ENCODE measurements at regions not wholly inside any gene's neighbourhood (a gene's known extent, or its start where the extent isn't known, plus 50 kb on each side); places are given as distances from the start of the nearest gene placed in this dataset.

- no peak overlapping the region for H3K4me3 ChIP-seq (ENCODE audit: low read depth, low read length)
- no peaks in the 10 kb centered on the region for H3K36me3 ChIP-seq (ENCODE audit: control insufficient read depth, insufficient read depth, low read length)
- H3K27ac ChIP-seq (ENCODE audit: low read depth, low read length), result no peak overlapping the region
- no peak overlapping the region for H3K9ac ChIP-seq (ENCODE audit: low read depth, low read length)
- no peaks in the 10 kb centered on the region for H3K27me3 ChIP-seq (ENCODE audit: control insufficient read depth, insufficient read depth, low read length)
- H3K9me3 ChIP-seq (ENCODE audit: control insufficient read depth, insufficient read depth, low read length), result no peaks in the 10 kb centered on the region
- no peaks in the 10 kb centered on the region for H3K4me1 ChIP-seq (ENCODE audit: control insufficient read depth, insufficient read depth, low read length)
Measured at GRCh38 chr1:218817691-218818465, 355.8 kb upstream of the LYPLAL1 start.

- Histone ChIP-seq H3K27ac (ENCODE audit: low read depth, low read length) (no peak overlapping the region), H3K36me3 (ENCODE audit: control insufficient read depth, insufficient read depth, low read length) (no peaks in the 10 kb centered on the region)
Measured at GRCh38 chr1:218823291-218823900, 350.3 kb upstream of the LYPLAL1 start.

GRCh38 chr1:218827486-218827885 is 346.2 kb upstream of the LYPLAL1 start:
- H3K27me3 ChIP-seq (ENCODE audit: control insufficient read depth, insufficient read depth, low read length), result no peaks in the 10 kb centered on the region
- H3K9me3 ChIP-seq (ENCODE audit: control insufficient read depth, insufficient read depth, low read length), result no peaks in the 10 kb centered on the region
- no peaks in the 10 kb centered on the region for H3K4me1 ChIP-seq (ENCODE audit: control insufficient read depth, insufficient read depth, low read length)
- no peaks in the 10 kb centered on the region for H3K36me3 ChIP-seq (ENCODE audit: control insufficient read depth, insufficient read depth, low read length)
- no peak overlapping the region for H3K27ac ChIP-seq (ENCODE audit: low read depth, low read length)
- no peak overlapping the region for H3K4me3 ChIP-seq (ENCODE audit: low read depth, low read length)
- no peak overlapping the region for H3K9ac ChIP-seq (ENCODE audit: low read depth, low read length)

More at GRCh38 chr1:218823291-218823900, 350.3 kb upstream of the LYPLAL1 start:
- Histone ChIP-seq H3K9me3 (ENCODE audit: control insufficient read depth, insufficient read depth, low read length) (no peaks in the 10 kb centered on the region), H3K27me3 (ENCODE audit: control insufficient read depth, insufficient read depth, low read length) (no peaks in the 10 kb centered on the region), H3K4me1 (ENCODE audit: control insufficient read depth, insufficient read depth, low read length) (no peaks in the 10 kb centered on the region), H3K9ac (ENCODE audit: low read depth, low read length) (no peak overlapping the region), H3K4me3 (ENCODE audit: low read depth, low read length) (no peak overlapping the region)

- no peaks in the 10 kb centered on the region for H3K36me3 ChIP-seq (ENCODE audit: control insufficient read depth, insufficient read depth, low read length)
Measured at GRCh38 chr1:218828125-218828650, 345.5 kb upstream of the LYPLAL1 start.

GRCh38 chr1:218829097-218829496 is 344.6 kb upstream of the LYPLAL1 start:
- no peaks in the 10 kb centered on the region for H3K9me3 ChIP-seq (ENCODE audit: control insufficient read depth, insufficient read depth, low read length)
- H3K4me1 ChIP-seq (ENCODE audit: control insufficient read depth, insufficient read depth, low read length), result no peaks in the 10 kb centered on the region
- H3K9ac ChIP-seq (ENCODE audit: low read depth, low read length), result no peak overlapping the region
- no peak overlapping the region for H3K4me3 ChIP-seq (ENCODE audit: low read depth, low read length)
- H3K27me3 ChIP-seq (ENCODE audit: control insufficient read depth, insufficient read depth, low read length), result no peaks in the 10 kb centered on the region
- no peak overlapping the region for H3K27ac ChIP-seq (ENCODE audit: low read depth, low read length)
- no peaks in the 10 kb centered on the region for H3K36me3 ChIP-seq (ENCODE audit: control insufficient read depth, insufficient read depth, low read length)

More at GRCh38 chr1:218828125-218828650, 345.5 kb upstream of the LYPLAL1 start:
- no peaks in the 10 kb centered on the region for H3K9me3 ChIP-seq (ENCODE audit: control insufficient read depth, insufficient read depth, low read length)
- H3K27me3 ChIP-seq (ENCODE audit: control insufficient read depth, insufficient read depth, low read length), result no peaks in the 10 kb centered on the region
- no peak overlapping the region for H3K4me3 ChIP-seq (ENCODE audit: low read depth, low read length)
- H3K4me1 ChIP-seq (ENCODE audit: control insufficient read depth, insufficient read depth, low read length), result no peaks in the 10 kb centered on the region
- no peak overlapping the region for H3K9ac ChIP-seq (ENCODE audit: low read depth, low read length)
- H3K27ac ChIP-seq (ENCODE audit: low read depth, low read length), result no peak overlapping the region

- no peaks in the 10 kb centered on the region for H3K9me3 ChIP-seq (ENCODE audit: control insufficient read depth, insufficient read depth, low read length)
- no peaks in the 10 kb centered on the region for H3K27me3 ChIP-seq (ENCODE audit: control insufficient read depth, insufficient read depth, low read length)
- no peak overlapping the region for H3K27ac ChIP-seq (ENCODE audit: low read depth, low read length)
- no peaks in the 10 kb centered on the region for H3K4me1 ChIP-seq (ENCODE audit: control insufficient read depth, insufficient read depth, low read length)
- H3K36me3 ChIP-seq (ENCODE audit: control insufficient read depth, insufficient read depth, low read length), result no peaks in the 10 kb centered on the region
- H3K9ac ChIP-seq (ENCODE audit: low read depth, low read length), result no peak overlapping the region
- H3K4me3 ChIP-seq (ENCODE audit: low read depth, low read length), result no peak overlapping the region
Measured at GRCh38 chr1:218835609-218836008, 338.1 kb upstream of the LYPLAL1 start.

GRCh38 chr1:218836264-218836663 is 337.4 kb upstream of the LYPLAL1 start:
- H3K9ac ChIP-seq (ENCODE audit: low read depth, low read length), result no peak overlapping the region
- H3K9me3 ChIP-seq (ENCODE audit: control insufficient read depth, insufficient read depth, low read length), result no peaks in the 10 kb centered on the region
- H3K27ac ChIP-seq (ENCODE audit: low read depth, low read length), result no peak overlapping the region
- H3K27me3 ChIP-seq (ENCODE audit: control insufficient read depth, insufficient read depth, low read length), result no peaks in the 10 kb centered on the region
- no peaks in the 10 kb centered on the region for H3K4me1 ChIP-seq (ENCODE audit: control insufficient read depth, insufficient read depth, low read length)
- no peaks in the 10 kb centered on the region for H3K36me3 ChIP-seq (ENCODE audit: control insufficient read depth, insufficient read depth, low read length)
- H3K4me3 ChIP-seq (ENCODE audit: low read depth, low read length), result no peak overlapping the region

- H3K9ac ChIP-seq (ENCODE audit: low read depth, low read length), result no peak overlapping the region
- no peaks in the 10 kb centered on the region for H3K4me1 ChIP-seq (ENCODE audit: control insufficient read depth, insufficient read depth, low read length)
- no peak overlapping the region for H3K4me3 ChIP-seq (ENCODE audit: low read depth, low read length)
- no peaks in the 10 kb centered on the region for H3K36me3 ChIP-seq (ENCODE audit: control insufficient read depth, insufficient read depth, low read length)
- H3K9me3 ChIP-seq (ENCODE audit: control insufficient read depth, insufficient read depth, low read length), result no peaks in the 10 kb centered on the region
- H3K27ac ChIP-seq (ENCODE audit: low read depth, low read length), result no peak overlapping the region
- no peaks in the 10 kb centered on the region for H3K27me3 ChIP-seq (ENCODE audit: control insufficient read depth, insufficient read depth, low read length)
Measured at GRCh38 chr1:218837051-218837450, 336.6 kb upstream of the LYPLAL1 start.

GRCh38 chr1:218845589-218845988 is 328.1 kb upstream of the LYPLAL1 start:
- Histone ChIP-seq H3K27me3 (ENCODE audit: control insufficient read depth, insufficient read depth, low read length) (no peaks in the 10 kb centered on the region), H3K27ac (ENCODE audit: low read depth, low read length) (no peak overlapping the region), H3K9ac (ENCODE audit: low read depth, low read length) (no peak overlapping the region), H3K4me1 (ENCODE audit: control insufficient read depth, insufficient read depth, low read length) (no peaks in the 10 kb centered on the region), H3K36me3 (ENCODE audit: control insufficient read depth, insufficient read depth, low read length) (no peaks in the 10 kb centered on the region), H3K4me3 (ENCODE audit: low read depth, low read length) (no peak overlapping the region), H3K9me3 (ENCODE audit: control insufficient read depth, insufficient read depth, low read length) (no peaks in the 10 kb centered on the region; the same call in 1 of the 2 replicates)

- Histone ChIP-seq H3K36me3 (ENCODE audit: control insufficient read depth, insufficient read depth, low read length) (no peaks in the 10 kb centered on the region), H3K9me3 (ENCODE audit: control insufficient read depth, insufficient read depth, low read length) (no peaks in the 10 kb centered on the region; the same call in 1 of the 2 replicates), H3K9ac (ENCODE audit: low read depth, low read length) (no peak overlapping the region)
Measured at GRCh38 chr1:218846181-218846580, 327.5 kb upstream of the LYPLAL1 start.

GRCh38 chr1:218847089-218847768 is 326.4 kb upstream of the LYPLAL1 start:
- no peaks in the 10 kb centered on the region for H3K4me1 ChIP-seq (ENCODE audit: control insufficient read depth, insufficient read depth, low read length)
- H3K9ac ChIP-seq (ENCODE audit: low read depth, low read length), result no peak overlapping the region
- H3K36me3 ChIP-seq (ENCODE audit: control insufficient read depth, insufficient read depth, low read length), result no peaks in the 10 kb centered on the region
- no peak overlapping the region for H3K4me3 ChIP-seq (ENCODE audit: low read depth, low read length)
- H3K9me3 ChIP-seq (ENCODE audit: control insufficient read depth, insufficient read depth, low read length), result no peaks in the 10 kb centered on the region; the same call in 1 of the 2 replicates
- H3K27ac ChIP-seq (ENCODE audit: low read depth, low read length), result no peak overlapping the region
- H3K27me3 ChIP-seq (ENCODE audit: control insufficient read depth, insufficient read depth, low read length), result no peaks in the 10 kb centered on the region

More at GRCh38 chr1:218846181-218846580, 327.5 kb upstream of the LYPLAL1 start:
- H3K27me3 ChIP-seq (ENCODE audit: control insufficient read depth, insufficient read depth, low read length), result no peaks in the 10 kb centered on the region
- H3K27ac ChIP-seq (ENCODE audit: low read depth, low read length), result no peak overlapping the region
- no peak overlapping the region for H3K4me3 ChIP-seq (ENCODE audit: low read depth, low read length)
- no peaks in the 10 kb centered on the region for H3K4me1 ChIP-seq (ENCODE audit: control insufficient read depth, insufficient read depth, low read length)
